Breast epithelium (tissue), 3 donors: ENCODE measurements at regions not wholly inside any gene's neighbourhood (a gene's known extent, or its start where the extent isn't known, plus 50 kb on each side); places are given as distances from the start of the nearest gene placed in this dataset.

Experiments
- CTCF ChIP-seq, 3 donors: fragments of 450-650 bp; IDR thresholded peaks; one replicate each; pipeline ENCODE4 v1.5.1; 2016 to 2017; ENCODE audit warnings: antibody characterized with exemption in 3 of 3, mild to moderate bottlenecking in 3 of 3, moderate library complexity in 3 of 3
- POLR2A ChIP-seq: fragments of 450-650 bp; IDR thresholded peaks from one replicate; pipeline ENCODE4 v1.6.1; 2016; ENCODE audit warnings: antibody characterized with exemption, mild to moderate bottlenecking, moderate library complexity
- POLR2AphosphoS5 ChIP-seq, 3 donors: sonication (generic); formaldehyde crosslinking; IDR thresholded peaks; one replicate each; pipeline ENCODE4 v1.6.1; 2017; ENCODE audit warnings: antibody characterized with exemption in 3 of 3

GRCh38 chr9:20215552-20215951, 406.7 kb downstream of the MLLT3 start:
- TF ChIP-seq POLR2A (no peak), CTCF (IDR thresholded peaks at IDR 0.05) (no peak), POLR2AphosphoS5 (IDR thresholded peaks at IDR 0.05) (no peak)
